ENCODE measurements at regions not wholly inside any gene's neighbourhood (a gene's known extent, or its start where the extent isn't known, plus 50 kb on each side); places are given as distances from the start of the nearest gene placed in this dataset.
"Not testable (repeated sequence)": the region's sequence is repeated elsewhere in the genome, so short reads cannot be mapped to it uniquely, and the experiment has no call there.

DNA sequence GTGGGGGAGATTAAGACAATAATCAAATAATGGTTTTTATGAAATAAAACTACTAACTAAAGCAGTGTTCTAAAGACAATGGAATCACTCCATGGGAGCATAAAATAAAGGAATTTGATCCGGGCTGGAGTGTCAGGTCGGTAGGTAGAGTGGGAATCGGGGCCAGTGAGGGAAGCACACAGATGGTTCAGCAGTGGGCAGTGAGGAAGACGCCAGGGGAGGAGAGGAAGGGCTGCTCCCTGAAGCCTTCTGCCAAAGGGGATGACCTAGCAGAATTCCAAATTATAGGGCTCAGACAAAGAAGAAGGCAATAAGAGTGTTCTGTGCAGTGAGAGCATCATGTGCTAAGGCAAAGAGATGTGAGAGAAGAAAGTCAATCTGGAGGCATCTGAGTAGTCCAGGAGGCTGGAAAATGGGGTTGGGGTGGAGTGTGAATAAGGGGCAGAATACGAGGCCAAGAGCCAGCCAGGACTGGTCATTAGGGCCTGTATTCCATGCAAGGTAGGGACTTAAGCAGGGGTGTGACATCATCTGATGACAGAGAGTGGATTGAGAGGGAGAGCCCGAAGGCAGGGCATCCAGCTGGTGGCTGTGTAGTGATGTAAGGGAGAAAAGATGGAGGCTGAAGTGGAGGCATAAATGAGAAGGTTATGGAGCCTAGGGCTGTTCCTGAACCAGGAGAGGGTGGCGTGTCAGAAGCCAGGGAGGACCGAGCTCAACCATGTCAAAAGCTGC lies 137.6 kb downstream of the COPRS start (continued):
- no peak for TF ChIP-seq EHMT2 (IDR thresholded peaks at IDR 0.05)
- TF ChIP-seq ZNF174 (CRISPR knock-in tag; IDR thresholded peaks at IDR 0.05) = no peak

DNA sequence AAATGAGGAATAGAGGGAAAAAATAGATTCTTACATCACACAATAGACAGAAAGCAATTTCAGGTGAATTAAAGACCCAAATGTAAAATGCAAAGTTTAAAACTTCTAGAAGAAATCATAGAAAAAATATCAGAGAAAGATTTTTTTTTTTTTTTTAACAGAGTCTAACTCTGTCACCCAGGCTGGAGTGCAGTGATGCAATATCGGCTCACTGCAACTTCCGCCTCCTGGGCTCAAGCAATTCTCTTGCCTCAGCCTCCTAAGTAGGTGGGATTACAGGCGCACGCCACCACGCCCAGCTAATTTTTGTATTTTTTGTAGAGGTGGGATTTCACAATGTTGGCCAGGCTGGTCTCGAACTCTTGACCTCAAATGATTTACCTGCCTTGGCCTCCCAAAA lies 141.8 kb downstream of the COPRS start:
- BruUV-seq (replicated peaks); in situ Hi-C loops (cut with MboI); intact Hi-C loops (cut with micrococcal nuclease); H3K9me3 ChIP-seq (replicated peaks; ENCODE audit: control insufficient read depth, insufficient read depth, low read depth, low read length); H2AFZ ChIP-seq (ENCODE audit: low read depth, low read length); H3K4me3 ChIP-seq; POLR2A ChIA-PET; H4K20me1 ChIP-seq (replicated peaks; ENCODE audit: control insufficient read depth, insufficient read depth, low read length); H3K4me2 ChIP-seq (ENCODE audit: insufficient read depth, low read length); H3K36me3 ChIP-seq (ENCODE audit: control insufficient read depth, insufficient read depth, low read length); H3K9ac ChIP-seq (ENCODE audit: insufficient read depth in 1 of 2, low read depth in 2 of 2, low read length in 2 of 2); ATAC-seq; CTCF ChIA-PET (ENCODE audit: low intra/inter-chr PET ratio); H3K4me1 ChIP-seq (replicated peaks in 1 of 2; ENCODE audit: control insufficient read depth in 2 of 2, insufficient read depth in 2 of 2, low read length in 2 of 2); H3K9me1 ChIP-seq (ENCODE audit: control insufficient read depth, insufficient read depth, low read length); H3K79me2 ChIP-seq (ENCODE audit: control insufficient read depth, insufficient read depth, low read length); FAIRE-seq; H3K27ac ChIP-seq (ENCODE audit: extremely low read depth, low read depth, low read length); DNase-seq (ENCODE audit: extremely low read depth in 1 of 4, low spot score in 3 of 4): not testable (repeated sequence)
- TF ChIP-seq CEBPB (tag; IDR thresholded peaks at IDR 0.05) = peak; percentile 81
- TF ChIP-seq, protein P1, sequence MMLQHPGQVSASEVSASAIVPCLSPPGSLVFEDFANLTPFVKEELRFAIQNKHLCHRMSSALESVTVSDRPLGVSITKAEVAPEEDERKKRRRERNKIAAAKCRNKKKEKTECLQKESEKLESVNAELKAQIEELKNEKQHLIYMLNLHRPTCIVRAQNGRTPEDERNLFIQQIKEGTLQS (IDR thresholded peaks at IDR 0.05) = peak; percentile 82
- TF ChIP-seq, protein P1 (CRISPR knock-in tag; conservative IDR thresholded peaks at IDR 0.05) = not testable (repeated sequence)
- peak; percentile 44; the same call in 1 of the 2 replicates for TF ChIP-seq CEBPG (CRISPR knock-in tag; IDR thresholded peaks at IDR 0.05)
- TF ChIP-seq CEBPG (tag; conservative IDR thresholded peaks at IDR 0.05 in 1 of 2, IDR thresholded peaks at IDR 0.05 in 1 of 2) = peak; percentile 52 to 83
- peaks cover 0 to 23% of the 10 kb centered on the region in 2 experiments; a peak in 4 of 5 replicates for H3K27me3 ChIP-seq (ENCODE audit: control insufficient read depth in 2 of 2, insufficient read depth in 2 of 2, low read length in 2 of 2)
- WGBS (ENCODE audit: insufficient coverage, low coverage, missing lambda C conversion rate) = 27% methylated on average over 6 of the region's 6 CpGs
